GM18498 (cell line): ENCODE measurements at regions not wholly inside any gene's neighbourhood (a gene's known extent, or its start where the extent isn't known, plus 50 kb on each side); places are given as distances from the start of the nearest gene placed in this dataset.
"Not testable (repeated sequence)": the region's sequence is repeated elsewhere in the genome, so short reads cannot be mapped to it uniquely, and the experiment has no call there.

Experiments
- ATAC-seq: cut with Tn5 transposase; IDR thresholded peaks from one replicate; pipeline ENCODE4 v1.9.1; 2021; ENCODE audit warnings: mild to moderate bottlenecking, moderate library complexity; ENCODE audit not compliant: unreplicated experiment

GRCh38 chr7:114293289-114294012, 121.2 kb upstream of the FOXP2 start:
- no peak for ATAC-seq

GRCh38 chr7:114279901-114280300, 134.7 kb upstream of the FOXP2 start:
- ATAC-seq = no peak

GRCh38 chr7:114273218-114273617, 141.4 kb upstream of the FOXP2 start:
- no peak for ATAC-seq

GRCh38 chr7:114269714-114270113, 144.9 kb upstream of the FOXP2 start:
- no peak for ATAC-seq

- ATAC-seq = not testable (repeated sequence)
Observed at GRCh38 chr7:114267550-114267949, 147.1 kb upstream of the FOXP2 start.

GRCh38 chr7:114264023-114264422, 150.6 kb upstream of the FOXP2 start:
- ATAC-seq = no peak

- no peak for ATAC-seq
Observed at GRCh38 chr7:114263219-114263618, 151.4 kb upstream of the FOXP2 start.

GRCh38 chr7:114255404-114255841, 159.2 kb upstream of the FOXP2 start:
- no peak for ATAC-seq

GRCh38 chr7:114243646-114244045, 171.0 kb upstream of the FOXP2 start:
- no peak for ATAC-seq

GRCh38 chr7:114242992-114243507, 171.6 kb upstream of the FOXP2 start:
- ATAC-seq = no peak

GRCh38 chr7:114229246-114229645, 185.4 kb upstream of the FOXP2 start:
- ATAC-seq = no peak

- no peak for ATAC-seq
Observed at GRCh38 chr7:114225784-114226183, 188.8 kb upstream of the FOXP2 start.

GRCh38 chr7:114218283-114218682, 196.3 kb upstream of the FOXP2 start:
- no peak for ATAC-seq

- no peak for ATAC-seq
Observed at GRCh38 chr7:114217026-114217806, 197.4 kb upstream of the FOXP2 start.

- ATAC-seq = no peak
Observed at GRCh38 chr7:114214466-114214865, 200.1 kb upstream of the FOXP2 start.

GRCh38 chr7:114212721-114213429, 201.7 kb upstream of the FOXP2 start:
- no peak for ATAC-seq

- ATAC-seq = no peak
Observed at GRCh38 chr7:114209968-114210367, 204.6 kb upstream of the FOXP2 start.

- no peak for ATAC-seq
Observed at GRCh38 chr7:114206688-114207087, 207.9 kb upstream of the FOXP2 start.

- ATAC-seq = no peak
Observed at GRCh38 chr7:114196517-114196916, 218.1 kb upstream of the FOXP2 start.

- no peak for ATAC-seq
Observed at GRCh38 chr7:114190387-114190786, 224.2 kb upstream of the FOXP2 start.

GRCh38 chr7:114183311-114184088, 231.1 kb upstream of the FOXP2 start:
- no peak for ATAC-seq
